ENCODE measurements at regions not wholly inside any gene's neighbourhood (a gene's known extent, or its start where the extent isn't known, plus 50 kb on each side); places are given as distances from the start of the nearest gene placed in this dataset.

DNA sequence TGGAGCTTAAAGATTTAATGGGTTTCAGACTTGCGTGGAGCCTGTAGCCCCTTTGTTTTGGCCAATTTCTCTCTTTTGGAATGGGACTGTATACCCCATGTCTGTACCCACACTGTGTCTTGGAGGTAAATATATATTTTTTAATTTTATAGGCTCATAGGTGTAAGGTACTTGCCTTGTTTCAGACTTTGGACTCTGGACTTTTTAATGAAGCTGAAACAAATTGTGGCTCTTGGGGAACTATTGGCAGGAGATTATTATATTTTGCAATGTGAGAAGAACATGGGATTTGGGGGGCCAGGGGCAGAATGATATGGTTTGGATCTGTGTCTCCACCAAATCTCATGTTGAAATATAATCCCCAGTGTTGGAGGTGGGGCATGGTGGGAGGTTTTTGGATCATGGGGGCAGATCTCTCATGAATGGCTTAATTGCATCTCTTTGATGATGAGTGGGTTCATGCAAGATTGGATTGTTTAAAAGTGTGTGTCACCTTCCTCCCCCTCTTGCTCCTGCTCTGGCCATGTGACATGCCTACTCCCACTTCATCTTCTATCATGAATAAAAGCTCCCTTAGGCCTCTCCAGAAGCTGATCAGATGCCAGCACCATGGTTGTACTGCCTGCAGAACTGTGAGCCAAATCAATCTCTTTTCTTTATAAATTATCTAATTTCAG lies 74.1 kb upstream of the ARHGAP20 start:
- TF ChIP-seq EZH2 (IDR thresholded peaks at IDR 0.05; ENCODE audit: borderline replicate concordance, control insufficient read depth, low read depth, low read length) (no peak), TARDBP (IDR thresholded peaks at IDR 0.05; ENCODE audit: borderline replicate concordance) (no peak), TAF1 (IDR thresholded peaks at IDR 0.05; ENCODE audit: borderline replicate concordance, low read depth, low read length) (no peak), ZNF207 (IDR thresholded peaks at IDR 0.05; ENCODE audit: borderline replicate concordance) (no peak), E2F4 (IDR thresholded peaks at IDR 0.05; ENCODE audit: low read depth, low read length) (no peak), BCL3 (IDR thresholded peaks at IDR 0.05; ENCODE audit: borderline replicate concordance, insufficient read depth, low read depth, low read length, poor library complexity, severe bottlenecking) (no peak), IRF5 (IDR thresholded peaks at IDR 0.05; ENCODE audit: borderline replicate concordance) (no peak)
- CTCF ChIA-PET = interaction anchor here (0.7 kb wide), 1 partner anchor 12 kb away, joined by 3 read pairs; no protein-coding TSS in a partner anchor
- intact Hi-C loops (cut with micrococcal nuclease; ENCODE audit: unreplicated experiment) = no loop called here
- H3K9me3 ChIP-seq (replicated peaks; ENCODE audit: control insufficient read depth, insufficient read depth, low read length) = peaks cover 1% of the 10 kb centered on the region; the same call in 1 of the 3 replicates
- no peak overlapping the region for H3K9ac ChIP-seq (ENCODE audit: control insufficient read depth, insufficient read depth, low read length)
- H3K4me2 ChIP-seq (ENCODE audit: control insufficient read depth, insufficient read depth) = no peak overlapping the region
- H4K20me1 ChIP-seq (ENCODE audit: control insufficient read depth, insufficient read depth) = no peaks in the 10 kb centered on the region
- H3K4me3 ChIP-seq = no peak overlapping the region
- H3K79me2 ChIP-seq (ENCODE audit: control insufficient read depth, insufficient read depth, low read length) = no peaks in the 10 kb centered on the region
- SMC1A ChIA-PET (ENCODE audit: uncharacterized antibody, unreplicated experiment) = no interaction called here
- RAD21 ChIA-PET (ENCODE audit: unreplicated experiment) = no interaction called here
- H3K4me1 ChIP-seq (ENCODE audit: control insufficient read depth, insufficient read depth, low read length) = no peaks in the 10 kb centered on the region
- no peaks in the 10 kb centered on the region for H3K36me3 ChIP-seq (ENCODE audit: control insufficient read depth in 2 of 2, insufficient read depth in 2 of 2, low read length in 1 of 2)
- in situ Hi-C loops (cut with MboI) = no loop called here
- no peak overlapping the region for H3K27ac ChIP-seq (ENCODE audit: control insufficient read depth, insufficient read depth)
- 44% methylated on average over 1 of the region's 1 CpG for WGBS (ENCODE audit: insufficient coverage, insufficient replicate concordance, low lambda C conversion rate, missing lambda C conversion rate)
- no peaks in the 10 kb centered on the region; a peak in 1 of 4 replicates for H3K27me3 ChIP-seq (replicated peaks in 1 of 2; ENCODE audit: control insufficient read depth in 2 of 2, insufficient read depth in 2 of 2, low read length in 1 of 2)
- ATAC-seq (no peak), DNase-seq (ENCODE audit: low read depth, low spot score) (no peak), FAIRE-seq (no peak)
- POLR2A ChIA-PET = no interaction called here
- no peak overlapping the region for H2AFZ ChIP-seq (ENCODE audit: control insufficient read depth, low read depth, low read length)
- no TSS peak for BruUV-seq (replicated peaks)

All from GM12878 (cell line).